CD4-positive, alpha-beta T cell (primary cell): ENCODE measurements at regions not wholly inside any gene's neighbourhood (a gene's known extent, or its start where the extent isn't known, plus 50 kb on each side); places are given as distances from the start of the nearest gene placed in this dataset.

Experiments
- ATAC-seq: fragments of 200-7000 bp; cut with Tn5 transposase; one replicate; pipeline ENCODE4 v1.10.0; 2022; ENCODE audit warnings: mild to moderate bottlenecking; ENCODE audit not compliant: poor library complexity
- CTCF ChIA-PET: fragments of 350-600 bp; sonication (Branson Sonifier 250); formaldehyde crosslinking; loops from one replicate; lab custom pipeline; 2021; ENCODE audit warnings: antibody characterized with exemption, inconsistent platforms; lab: Charles Lee
- POLR2A ChIA-PET: fragments of 350-600 bp; sonication (Branson Sonifier 250); formaldehyde crosslinking; loops from one replicate; lab custom pipeline; 2021; ENCODE audit warnings: antibody characterized with exemption, inconsistent platforms; lab: Charles Lee
- DNase-seq, 14 experiments: peaks; one replicate each; pipeline ENCODE4 v3.0.0-alpha.2; 2013 to 2020; ENCODE audit warnings: mixed read lengths in 2 of 14
- H3K27ac ChIP-seq, 2 donors: one replicate each; pipeline versions ENCODE4 v1.5.1 to v1.7.0; 2013; ENCODE audit warnings: low read length in 2 of 2, low read depth in 1 of 2, mild to moderate bottlenecking in 1 of 2
- H3K27me3 ChIP-seq, 2 experiments: 1 replicate in 1 of 2; 2 replicates in 1 of 2; pipeline versions ENCODE4 v1.6.1 to v1.7.0; 2013; ENCODE audit warnings: low read length in 2 of 2, control low read depth in 1 of 2, mild to moderate bottlenecking in 1 of 2, moderate library complexity in 1 of 2; ENCODE audit not compliant: insufficient read depth in 2 of 2, control insufficient read depth in 1 of 2
- H3K36me3 ChIP-seq: one replicate; pipeline ENCODE4 v1.6.1; 2013; ENCODE audit warnings: low read length, control low read depth; ENCODE audit not compliant: insufficient read depth
- H3K4me1 ChIP-seq: one replicate; pipeline ENCODE4 v1.6.1; 2013; ENCODE audit warnings: low read length, control low read depth; ENCODE audit not compliant: insufficient read depth
- H3K4me3 ChIP-seq: one replicate; pipeline ENCODE4 v1.5.1; 2013; ENCODE audit warnings: mild to moderate bottlenecking, low read length, moderate library complexity
- H3K9me3 ChIP-seq, 2 experiments: 1 replicate in 1 of 2; 2 replicates in 1 of 2; pipeline versions ENCODE4 v1.6.1 to v1.7.0; 2013; ENCODE audit warnings: low read length in 2 of 2, mild to moderate bottlenecking in 2 of 2, control low read depth in 1 of 2, moderate library complexity in 1 of 2; ENCODE audit not compliant: control insufficient read depth in 1 of 2, insufficient read depth in 1 of 2
- H3K27ac Mint-ChIP-seq: one replicate; pipeline ENCODE4 v1.8.0; 2020; ENCODE audit warnings: mixed read lengths
- H3K27me3 Mint-ChIP-seq: one replicate; pipeline ENCODE4 v1.8.0; 2021; ENCODE audit warnings: mixed read lengths
- H3K36me3 Mint-ChIP-seq: one replicate; pipeline ENCODE4 v1.8.0; 2021; ENCODE audit warnings: low read depth, mixed read lengths
- H3K4me1 Mint-ChIP-seq: one replicate; pipeline ENCODE4 v1.8.0; 2021; ENCODE audit warnings: low read depth, mixed read lengths
- H3K4me3 Mint-ChIP-seq: one replicate; pipeline ENCODE4 v1.8.0; 2020; ENCODE audit warnings: mild to moderate bottlenecking, mixed read lengths
- H3K9me3 Mint-ChIP-seq: one replicate; pipeline ENCODE4 v1.8.0; 2020; ENCODE audit warnings: mixed read lengths
- CTCF ChIP-seq: fragments of 200-600 bp; IDR thresholded peaks from one replicate; pipeline ENCODE4 v1.8.0; 2022; ENCODE audit warnings: antibody characterized with exemption, mild to moderate bottlenecking
- intact Hi-C, 2 experiments: fragments of 100-400 bp; cut with DNase I in 1 of 2; cut with micrococcal nuclease in 1 of 2; formaldehyde crosslinking; loops; one replicate each; pipeline versions ENCODE4 v1.15.1 to v1.9.0; 2023 to 2025; cut with DNase I, micrococcal nuclease

GRCh38 chr16:86307514-86307903 is 202.8 kb upstream of the FOXF1 start:
- Histone ChIP-seq H3K4me3 (no peak overlapping the region), H3K36me3 (no peaks in the 10 kb centered on the region), H3K4me1 (no peaks in the 10 kb centered on the region), H3K27me3 (peaks cover 0 to 3% of the 10 kb centered on the region in 2 experiments), H3K9me3 (no peaks in the 10 kb centered on the region), H3K27ac (no peak overlapping the region)
- Mint-ChIP-seq H3K36me3 (no peaks in the 10 kb centered on the region), H3K27ac (no peak overlapping the region), H3K9me3 (no peaks in the 10 kb centered on the region), H3K4me1 (no peaks in the 10 kb centered on the region), H3K27me3 (peaks cover 37% of the 10 kb centered on the region), H3K4me3 (no peak overlapping the region)
- ATAC-seq (no peak), DNase-seq (no peak)
- TF ChIP-seq CTCF, result no peak
- intact Hi-C loops, result no loop called here
- ChIA-PET POLR2A (no interaction called here), CTCF (no interaction called here)

DNA sequence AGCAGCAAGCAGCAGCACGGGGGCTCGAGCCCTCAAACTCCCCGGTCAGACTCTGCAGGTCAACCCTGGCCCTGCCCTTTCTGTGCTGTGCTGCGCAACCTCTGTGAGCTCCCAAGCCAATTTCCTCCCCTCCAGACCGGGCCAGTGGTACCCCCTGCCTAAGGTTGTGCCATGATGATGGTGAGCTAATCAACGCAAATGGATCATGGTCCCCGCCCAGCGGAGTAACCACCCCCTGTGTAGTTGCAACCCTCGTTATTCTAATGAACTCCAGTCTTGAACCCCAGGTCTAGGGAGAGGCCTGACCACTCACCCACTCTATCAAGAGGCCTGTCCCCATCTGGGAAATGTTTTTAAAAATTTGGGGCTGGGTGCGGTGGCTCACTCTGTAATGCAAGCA is 201.8 kb upstream of the FOXF1 start:
- no peak for TF ChIP-seq CTCF
- Mint-ChIP-seq H3K9me3 (no peaks in the 10 kb centered on the region), H3K36me3 (no peaks in the 10 kb centered on the region), H3K4me3 (no peak overlapping the region), H3K27me3 (peaks cover 32% of the 10 kb centered on the region), H3K27ac (no peak overlapping the region), H3K4me1 (no peaks in the 10 kb centered on the region)
- Histone ChIP-seq H3K9me3 (no peaks in the 10 kb centered on the region), H3K4me1 (no peaks in the 10 kb centered on the region), H3K4me3 (no peak overlapping the region), H3K36me3 (no peaks in the 10 kb centered on the region), H3K27me3 (peaks cover 0 to 3% of the 10 kb centered on the region in 2 experiments), H3K27ac (no peak overlapping the region)
- ChIA-PET POLR2A (no interaction called here), CTCF (no interaction called here)
- DNase-seq (no peak), ATAC-seq (no peak)
- intact Hi-C loops, result no loop called here

GRCh38 chr16:86313631-86314030 is 196.7 kb upstream of the FOXF1 start:
- POLR2A ChIA-PET, result no interaction called here
- no peak overlapping the region for H3K4me3 Mint-ChIP-seq
- Histone ChIP-seq H3K27ac (no peak overlapping the region), H3K36me3 (no peaks in the 10 kb centered on the region), H3K27me3 (no peaks in the 10 kb centered on the region), H3K4me1 (no peaks in the 10 kb centered on the region), H3K9me3 (no peaks in the 10 kb centered on the region), H3K4me3 (no peak overlapping the region)
- no peaks in the 10 kb centered on the region for H3K9me3 Mint-ChIP-seq
- TF ChIP-seq CTCF, result no peak
- CTCF ChIA-PET, result no interaction called here
- H3K4me1 Mint-ChIP-seq, result no peaks in the 10 kb centered on the region
- ATAC-seq (no peak), DNase-seq (no peak)
- H3K27me3 Mint-ChIP-seq, result peaks cover 10% of the 10 kb centered on the region
- H3K36me3 Mint-ChIP-seq, result no peaks in the 10 kb centered on the region
- H3K27ac Mint-ChIP-seq, result no peak overlapping the region
- intact Hi-C loops, result no loop called here
